ENCODE measurements at regions not wholly inside any gene's neighbourhood (a gene's known extent, or its start where the extent isn't known, plus 50 kb on each side); places are given as distances from the start of the nearest gene placed in this dataset.

GRCh38 chr3:68234076-68234780 lies 579.8 kb upstream of the SUCLG2 start:
- Histone ChIP-seq H3K27me3 (ENCODE audit: control insufficient read depth in 2 of 2, insufficient read depth in 1 of 2, low read length in 1 of 2) (no peaks in the 10 kb centered on the region), H3K27ac (ENCODE audit: low read depth in 1 of 2, low read length in 1 of 2) (no peak overlapping the region), H3K4me3 (ENCODE audit: low read length in 2 of 2) (no peak overlapping the region), H3K4me1 (ENCODE audit: control insufficient read depth in 2 of 2, insufficient read depth in 2 of 2, low read length in 2 of 2) (no peaks in the 10 kb centered on the region), H3K9me3 (ENCODE audit: control insufficient read depth in 2 of 2, insufficient read depth in 1 of 2, low read length in 1 of 2) (no peaks in the 10 kb centered on the region), H3K36me3 (ENCODE audit: control insufficient read depth in 2 of 2, insufficient read depth in 2 of 2, low read length in 1 of 2) (no peaks in the 10 kb centered on the region)
- DNase-seq (ENCODE audit: low read depth in 6 of 9, low spot score in 9 of 9), result no peak
- 89% methylated on average over 8 of the region's 8 CpGs for WGBS

- H3K4me3 ChIP-seq (ENCODE audit: low read length in 2 of 2), result no peak overlapping the region
- H3K4me1 ChIP-seq (ENCODE audit: control insufficient read depth in 2 of 2, insufficient read depth in 2 of 2, low read length in 2 of 2), result no peaks in the 10 kb centered on the region
- no peak for DNase-seq (ENCODE audit: low read depth in 6 of 9, low spot score in 9 of 9)
- no peak overlapping the region for H3K27ac ChIP-seq (ENCODE audit: low read depth in 1 of 2, low read length in 1 of 2)
- WGBS, result 67% methylated on average over 1 of the region's 1 CpG
- no peaks in the 10 kb centered on the region for H3K27me3 ChIP-seq (ENCODE audit: control insufficient read depth in 2 of 2, insufficient read depth in 1 of 2, low read length in 1 of 2)
- H3K36me3 ChIP-seq (ENCODE audit: control insufficient read depth in 2 of 2, insufficient read depth in 2 of 2, low read length in 1 of 2), result no peaks in the 10 kb centered on the region
- no peaks in the 10 kb centered on the region for H3K9me3 ChIP-seq (ENCODE audit: control insufficient read depth in 2 of 2, insufficient read depth in 1 of 2, low read length in 1 of 2)
Measured at GRCh38 chr3:68228856-68229255, 574.4 kb upstream of the SUCLG2 start.

- no peaks in the 10 kb centered on the region for H3K4me1 ChIP-seq (ENCODE audit: control insufficient read depth in 2 of 2, insufficient read depth in 2 of 2, low read length in 2 of 2)
- no peak overlapping the region for H3K4me3 ChIP-seq (ENCODE audit: low read length in 2 of 2)
- 60% methylated on average over 2 of the region's 2 CpGs for WGBS
Measured at GRCh38 chr3:68220832-68221231, 566.4 kb upstream of the SUCLG2 start.

GRCh38 chr3:68211637-68212036 lies 557.2 kb upstream of the SUCLG2 start:
- no peak overlapping the region for H3K4me3 ChIP-seq (ENCODE audit: low read length in 2 of 2)
- H3K27me3 ChIP-seq (ENCODE audit: control insufficient read depth in 2 of 2, insufficient read depth in 1 of 2, low read length in 1 of 2), result no peaks in the 10 kb centered on the region
- H3K36me3 ChIP-seq (ENCODE audit: control insufficient read depth in 2 of 2, insufficient read depth in 2 of 2, low read length in 1 of 2), result no peaks in the 10 kb centered on the region
- no peaks in the 10 kb centered on the region for H3K4me1 ChIP-seq (ENCODE audit: control insufficient read depth in 2 of 2, insufficient read depth in 2 of 2, low read length in 2 of 2)
- H3K27ac ChIP-seq (ENCODE audit: low read depth in 1 of 2, low read length in 1 of 2), result no peak overlapping the region
- WGBS, result 98% methylated on average over 1 of the region's 1 CpG
- H3K9me3 ChIP-seq (ENCODE audit: control insufficient read depth in 2 of 2, insufficient read depth in 1 of 2, low read length in 1 of 2), result no peaks in the 10 kb centered on the region
- DNase-seq (ENCODE audit: low read depth in 6 of 9, low spot score in 9 of 9), result no peak

More at GRCh38 chr3:68220832-68221231, 566.4 kb upstream of the SUCLG2 start:
- no peaks in the 10 kb centered on the region for H3K36me3 ChIP-seq (ENCODE audit: control insufficient read depth in 2 of 2, insufficient read depth in 2 of 2, low read length in 1 of 2)
- no peak for DNase-seq (ENCODE audit: low read depth in 6 of 9, low spot score in 9 of 9)
- H3K9me3 ChIP-seq (ENCODE audit: control insufficient read depth in 2 of 2, insufficient read depth in 1 of 2, low read length in 1 of 2), result no peaks in the 10 kb centered on the region
- no peak overlapping the region for H3K27ac ChIP-seq (ENCODE audit: low read depth in 1 of 2, low read length in 1 of 2)
- no peaks in the 10 kb centered on the region for H3K27me3 ChIP-seq (ENCODE audit: control insufficient read depth in 2 of 2, insufficient read depth in 1 of 2, low read length in 1 of 2)

GRCh38 chr3:68210635-68211034 lies 556.2 kb upstream of the SUCLG2 start:
- Histone ChIP-seq H3K4me1 (ENCODE audit: control insufficient read depth in 2 of 2, insufficient read depth in 2 of 2, low read length in 2 of 2) (no peaks in the 10 kb centered on the region), H3K9me3 (ENCODE audit: control insufficient read depth in 2 of 2, insufficient read depth in 1 of 2, low read length in 1 of 2) (no peaks in the 10 kb centered on the region), H3K27me3 (ENCODE audit: control insufficient read depth in 2 of 2, insufficient read depth in 1 of 2, low read length in 1 of 2) (no peaks in the 10 kb centered on the region), H3K27ac (ENCODE audit: low read depth in 1 of 2, low read length in 1 of 2) (no peak overlapping the region), H3K36me3 (ENCODE audit: control insufficient read depth in 2 of 2, insufficient read depth in 2 of 2, low read length in 1 of 2) (no peaks in the 10 kb centered on the region), H3K4me3 (ENCODE audit: low read length in 2 of 2) (no peak overlapping the region)
- no peak for DNase-seq (ENCODE audit: low read depth in 6 of 9, low spot score in 9 of 9)

- 83% methylated on average over 2 of the region's 2 CpGs for WGBS
- H3K27me3 ChIP-seq (ENCODE audit: control insufficient read depth in 2 of 2, insufficient read depth in 1 of 2, low read length in 1 of 2), result no peaks in the 10 kb centered on the region
- no peak overlapping the region for H3K27ac ChIP-seq (ENCODE audit: low read depth in 1 of 2, low read length in 1 of 2)
- no peaks in the 10 kb centered on the region for H3K36me3 ChIP-seq (ENCODE audit: control insufficient read depth in 2 of 2, insufficient read depth in 2 of 2, low read length in 1 of 2)
- DNase-seq (ENCODE audit: low read depth in 6 of 9, low spot score in 9 of 9), result no peak
- no peaks in the 10 kb centered on the region for H3K4me1 ChIP-seq (ENCODE audit: control insufficient read depth in 2 of 2, insufficient read depth in 2 of 2, low read length in 2 of 2)
- H3K4me3 ChIP-seq (ENCODE audit: low read length in 2 of 2), result no peak overlapping the region
- no peaks in the 10 kb centered on the region for H3K9me3 ChIP-seq (ENCODE audit: control insufficient read depth in 2 of 2, insufficient read depth in 1 of 2, low read length in 1 of 2)
Measured at GRCh38 chr3:68207327-68207726, 552.9 kb upstream of the SUCLG2 start.

GRCh38 chr3:68206524-68207117 lies 552.2 kb upstream of the SUCLG2 start:
- no peak overlapping the region for H3K27ac ChIP-seq (ENCODE audit: low read depth in 1 of 2, low read length in 1 of 2)
- WGBS, result 93% methylated on average over 3 of the region's 3 CpGs

GRCh38 chr3:68186733-68187132 lies 532.3 kb upstream of the SUCLG2 start:
- Histone ChIP-seq H3K36me3 (ENCODE audit: control insufficient read depth in 2 of 2, insufficient read depth in 2 of 2, low read length in 1 of 2) (no peaks in the 10 kb centered on the region), H3K4me3 (ENCODE audit: low read length in 2 of 2) (no peak overlapping the region), H3K9me3 (ENCODE audit: control insufficient read depth in 2 of 2, insufficient read depth in 1 of 2, low read length in 1 of 2) (no peaks in the 10 kb centered on the region), H3K27ac (ENCODE audit: low read depth in 1 of 2, low read length in 1 of 2) (no peak overlapping the region), H3K4me1 (ENCODE audit: control insufficient read depth in 2 of 2, insufficient read depth in 2 of 2, low read length in 2 of 2) (no peaks in the 10 kb centered on the region), H3K27me3 (ENCODE audit: control insufficient read depth in 2 of 2, insufficient read depth in 1 of 2, low read length in 1 of 2) (no peaks in the 10 kb centered on the region)
- no peak for DNase-seq (ENCODE audit: low read depth in 6 of 9, low spot score in 9 of 9)
- WGBS, result 95% methylated on average over 1 of the region's 1 CpG

More at GRCh38 chr3:68206524-68207117, 552.2 kb upstream of the SUCLG2 start:
- Histone ChIP-seq H3K4me1 (ENCODE audit: control insufficient read depth in 2 of 2, insufficient read depth in 2 of 2, low read length in 2 of 2) (no peaks in the 10 kb centered on the region), H3K9me3 (ENCODE audit: control insufficient read depth in 2 of 2, insufficient read depth in 1 of 2, low read length in 1 of 2) (no peaks in the 10 kb centered on the region), H3K4me3 (ENCODE audit: low read length in 2 of 2) (no peak overlapping the region), H3K36me3 (ENCODE audit: control insufficient read depth in 2 of 2, insufficient read depth in 2 of 2, low read length in 1 of 2) (no peaks in the 10 kb centered on the region), H3K27me3 (ENCODE audit: control insufficient read depth in 2 of 2, insufficient read depth in 1 of 2, low read length in 1 of 2) (no peaks in the 10 kb centered on the region)
- DNase-seq (ENCODE audit: low read depth in 6 of 9, low spot score in 9 of 9), result no peak

- DNase-seq (ENCODE audit: low read depth in 6 of 9, low spot score in 9 of 9), result no peak
- no peak overlapping the region for H3K4me3 ChIP-seq (ENCODE audit: low read length in 2 of 2)
- no peak overlapping the region for H3K27ac ChIP-seq (ENCODE audit: low read depth in 1 of 2, low read length in 1 of 2)
- no peaks in the 10 kb centered on the region for H3K27me3 ChIP-seq (ENCODE audit: control insufficient read depth in 2 of 2, insufficient read depth in 1 of 2, low read length in 1 of 2)
- no peaks in the 10 kb centered on the region for H3K36me3 ChIP-seq (ENCODE audit: control insufficient read depth in 2 of 2, insufficient read depth in 2 of 2, low read length in 1 of 2)
- WGBS, result 72% methylated on average over 1 of the region's 1 CpG
- H3K4me1 ChIP-seq (ENCODE audit: control insufficient read depth in 2 of 2, insufficient read depth in 2 of 2, low read length in 2 of 2), result no peaks in the 10 kb centered on the region
- peaks cover 0 to 8% of the 10 kb centered on the region in 2 donors for H3K9me3 ChIP-seq (ENCODE audit: control insufficient read depth in 2 of 2, insufficient read depth in 1 of 2, low read length in 1 of 2)
Measured at GRCh38 chr3:68176600-68176999, 522.2 kb upstream of the SUCLG2 start.
